Gastroesophageal sphincter (tissue), 3 donors: ENCODE measurements at regions not wholly inside any gene's neighbourhood (a gene's known extent, or its start where the extent isn't known, plus 50 kb on each side); places are given as distances from the start of the nearest gene placed in this dataset.

ENCODE experiments used
- POLR2A ChIP-seq, 2 donors: fragments of 450-650 bp; IDR thresholded peaks; one replicate each; pipeline ENCODE4 v1.6.1; 2017; ENCODE audit warnings: antibody characterized with exemption in 2 of 2, mild to moderate bottlenecking in 2 of 2, moderate library complexity in 1 of 2
- TF ChIP-seq, protein P1 (sequence below), 4 experiments: fragments of 200-600 bp in 2 of 4; fragments of 450-650 bp in 2 of 4; sonication (generic) in 1 of 4; IDR thresholded peaks; one replicate each; pipeline ENCODE4 v1.5.1; 2017 to 2019; ENCODE audit warnings: antibody characterized with exemption in 4 of 4, mild to moderate bottlenecking in 2 of 4, moderate library complexity in 2 of 4

DNA sequence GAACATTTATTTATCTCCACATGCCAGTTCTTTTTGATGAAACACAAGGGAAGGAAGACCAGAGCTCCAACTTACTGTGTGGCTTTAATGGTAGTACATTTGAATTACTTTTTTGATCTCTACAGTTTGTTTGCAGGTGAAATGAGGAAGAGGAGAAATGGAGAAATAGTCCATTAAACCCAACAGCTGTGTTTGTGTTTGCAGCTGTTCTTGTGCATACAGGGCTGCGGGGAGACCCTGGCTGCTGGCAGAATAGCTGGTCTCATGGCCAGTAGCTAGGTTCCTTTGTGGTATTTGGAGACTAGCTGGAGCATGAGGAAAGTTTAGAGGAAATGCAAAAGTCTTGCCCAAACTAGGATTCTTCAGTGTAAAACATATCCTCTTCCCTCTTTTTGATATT lies 374.8 kb downstream of the GPAT3 start:
- TF ChIP-seq, protein P1, sequence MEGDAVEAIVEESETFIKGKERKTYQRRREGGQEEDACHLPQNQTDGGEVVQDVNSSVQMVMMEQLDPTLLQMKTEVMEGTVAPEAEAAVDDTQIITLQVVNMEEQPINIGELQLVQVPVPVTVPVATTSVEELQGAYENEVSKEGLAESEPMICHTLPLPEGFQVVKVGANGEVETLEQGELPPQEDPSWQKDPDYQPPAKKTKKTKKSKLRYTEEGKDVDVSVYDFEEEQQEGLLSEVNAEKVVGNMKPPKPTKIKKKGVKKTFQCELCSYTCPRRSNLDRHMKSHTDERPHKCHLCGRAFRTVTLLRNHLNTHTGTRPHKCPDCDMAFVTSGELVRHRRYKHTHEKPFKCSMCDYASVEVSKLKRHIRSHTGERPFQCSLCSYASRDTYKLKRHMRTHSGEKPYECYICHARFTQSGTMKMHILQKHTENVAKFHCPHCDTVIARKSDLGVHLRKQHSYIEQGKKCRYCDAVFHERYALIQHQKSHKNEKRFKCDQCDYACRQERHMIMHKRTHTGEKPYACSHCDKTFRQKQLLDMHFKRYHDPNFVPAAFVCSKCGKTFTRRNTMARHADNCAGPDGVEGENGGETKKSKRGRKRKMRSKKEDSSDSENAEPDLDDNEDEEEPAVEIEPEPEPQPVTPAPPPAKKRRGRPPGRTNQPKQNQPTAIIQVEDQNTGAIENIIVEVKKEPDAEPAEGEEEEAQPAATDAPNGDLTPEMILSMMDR (IDR thresholded peaks at IDR 0.05): no peak
- TF ChIP-seq POLR2A (IDR thresholded peaks at IDR 0.05): no peak
